ENCODE measurements at regions not wholly inside any gene's neighbourhood (a gene's known extent, or its start where the extent isn't known, plus 50 kb on each side); places are given as distances from the start of the nearest gene placed in this dataset.
A peak's percentile ranks its signal among the peaks of the same experiment; 100 is the strongest.

DNA sequence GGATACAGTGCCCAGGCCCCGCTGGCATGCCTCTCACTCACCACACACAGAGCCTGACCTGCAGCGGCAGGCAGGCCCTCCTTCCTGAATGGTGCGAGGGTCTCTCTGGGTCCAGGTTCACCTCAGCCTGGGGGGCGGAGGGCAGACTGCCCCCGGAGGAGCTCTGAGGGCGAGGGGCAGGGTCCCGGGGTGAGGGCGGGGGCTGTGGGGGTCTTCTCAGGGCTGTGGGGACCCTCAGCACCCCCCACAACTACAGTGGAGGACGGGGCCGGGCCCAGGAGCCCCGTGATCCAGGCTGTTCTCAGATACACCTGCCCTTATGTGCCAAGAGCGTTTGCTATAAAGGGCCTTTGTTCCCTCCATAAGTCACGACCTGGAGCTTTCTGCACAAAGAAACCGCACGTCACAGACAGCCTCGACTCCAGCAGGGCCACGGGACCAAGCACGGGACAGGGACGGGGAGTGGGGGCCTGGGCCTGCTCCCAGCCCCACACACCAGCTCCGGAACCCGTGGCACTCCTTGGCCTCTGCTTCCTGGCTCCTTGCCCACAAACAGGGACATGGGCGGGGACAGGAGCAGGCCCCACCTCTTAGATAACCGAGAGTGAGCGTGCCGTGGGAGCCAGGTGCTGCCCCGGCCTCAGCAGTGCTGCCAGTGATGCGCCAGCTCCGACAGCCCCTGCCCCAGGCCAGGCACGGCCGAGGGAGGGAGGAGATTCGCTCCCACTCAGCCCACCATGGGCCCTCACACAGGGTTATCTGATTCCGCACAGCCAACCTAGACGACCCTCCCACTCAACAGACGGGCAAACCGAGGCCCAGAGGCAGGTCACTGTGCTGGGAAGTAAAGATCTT lies 101.9 kb downstream of the RFLNA start:
- DNase-seq (ENCODE audit: low spot score), result no peak

DNA sequence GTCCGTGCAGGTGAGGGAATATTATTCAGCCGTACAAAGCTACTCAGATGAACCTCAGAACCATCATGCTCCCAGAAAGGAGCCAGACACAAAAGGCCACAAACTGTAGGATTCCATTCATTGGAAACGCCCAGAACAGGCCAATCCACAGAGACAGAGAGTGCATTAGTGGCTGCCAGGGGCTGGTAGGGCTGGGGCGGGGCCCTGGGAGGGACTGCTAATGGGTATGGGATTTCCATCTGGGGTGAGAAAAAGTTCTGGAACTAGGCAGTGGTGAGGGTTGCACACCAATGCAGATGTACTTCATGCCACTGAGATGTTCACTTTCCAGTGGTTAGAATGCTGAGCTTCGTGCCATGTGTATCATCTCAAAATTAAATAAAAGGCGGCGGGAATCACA lies 101.1 kb downstream of the RFLNA start:
- no peak for DNase-seq (ENCODE audit: low spot score)

DNA sequence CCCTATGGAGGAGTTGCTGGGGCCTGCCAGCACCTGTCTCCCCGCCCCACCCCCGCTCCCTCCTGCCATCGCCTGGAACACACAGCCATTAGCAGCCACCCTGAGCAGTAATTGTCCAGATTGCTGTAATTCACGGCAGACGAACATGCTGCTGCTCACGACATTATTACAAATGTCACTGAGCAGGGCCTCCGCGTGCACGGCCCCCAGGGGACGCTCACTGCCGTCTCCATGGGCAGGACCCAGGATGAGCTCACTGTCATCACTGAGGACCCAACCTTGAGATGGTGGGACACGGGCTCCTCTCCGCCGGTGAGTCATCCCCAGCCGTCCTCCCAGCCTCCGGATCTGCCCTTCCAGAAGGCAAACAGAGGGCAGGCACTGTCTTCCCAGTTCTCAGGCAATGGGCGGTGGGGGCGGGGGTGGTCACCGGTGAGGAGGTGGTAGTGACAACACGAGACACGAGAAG lies 100.4 kb downstream of the RFLNA start:
- DNase-seq (ENCODE audit: low spot score), result no peak

DNA sequence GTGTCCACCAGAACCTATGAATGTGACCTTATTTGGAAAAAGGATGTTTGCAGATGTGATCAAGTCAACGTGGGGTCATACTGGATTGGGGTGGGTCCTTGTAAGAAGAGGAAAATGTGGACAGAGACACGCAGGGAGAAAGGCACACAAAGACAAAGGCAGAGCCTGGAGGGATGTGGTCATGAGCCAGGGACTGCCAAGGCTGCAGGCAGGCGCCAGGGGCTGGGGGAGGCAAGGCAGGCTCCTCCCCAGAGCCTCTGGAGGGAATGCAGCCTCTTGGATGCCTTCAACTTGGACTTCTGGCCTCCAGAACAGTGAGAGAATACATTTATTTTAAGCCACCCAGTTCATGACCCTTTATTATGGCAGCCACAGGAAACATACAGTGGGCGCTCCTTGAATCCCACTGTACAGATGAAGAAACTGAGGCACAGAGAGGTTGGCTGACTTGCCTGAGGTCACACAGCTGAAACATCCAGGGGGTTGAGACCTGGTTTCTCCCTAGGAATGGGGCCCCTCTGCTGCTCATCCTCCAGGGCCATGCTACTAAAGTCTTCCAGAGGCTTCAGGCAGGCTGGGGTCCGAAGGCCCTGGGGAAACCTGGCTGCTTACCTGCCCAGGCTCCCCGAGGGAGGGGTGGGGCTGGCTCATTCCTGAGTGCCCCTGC lies 99.7 kb downstream of the RFLNA start:
- DNase-seq (ENCODE audit: low spot score), result no peak

DNA sequence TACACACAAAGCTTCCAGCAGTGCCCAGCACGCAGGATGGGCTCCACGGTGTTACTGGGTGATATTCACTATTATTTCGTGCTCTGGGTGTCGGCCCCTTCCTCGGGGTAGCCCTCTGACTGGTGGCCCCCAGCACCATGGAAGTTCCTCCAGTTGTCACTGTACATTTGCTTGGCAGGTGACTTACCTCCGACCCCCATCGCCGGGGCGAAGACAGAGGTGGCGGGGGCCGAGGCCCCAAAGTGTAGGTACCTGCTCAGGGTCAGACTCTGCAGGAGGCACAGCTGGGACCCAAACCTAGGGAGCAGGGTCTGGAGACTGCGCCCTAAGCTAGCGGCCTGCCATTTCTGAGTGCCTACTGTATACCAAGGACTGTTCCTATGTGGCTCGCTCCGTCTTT lies 98.9 kb downstream of the RFLNA start:
- DNase-seq (ENCODE audit: low spot score), result no peak

DNA sequence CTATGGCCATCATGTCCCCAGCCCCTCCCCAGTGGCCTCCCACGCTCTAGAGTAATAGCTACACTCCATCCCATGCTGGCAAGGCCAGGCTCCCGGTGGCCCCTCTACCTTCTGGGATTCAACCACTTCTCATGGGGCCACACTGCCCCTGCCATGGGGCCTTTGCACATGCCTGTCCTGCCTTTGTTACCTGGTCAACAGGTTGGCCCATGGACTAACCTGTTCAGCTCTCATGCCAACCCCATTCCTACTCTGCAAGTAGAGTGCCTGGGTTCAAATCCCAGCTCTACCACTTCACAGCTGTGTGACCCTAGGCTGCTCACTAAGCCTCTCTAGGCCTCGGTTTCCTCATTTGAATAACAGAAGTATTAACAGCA lies 98.5 kb downstream of the RFLNA start:
- no peak for DNase-seq (ENCODE audit: low spot score)

DNA sequence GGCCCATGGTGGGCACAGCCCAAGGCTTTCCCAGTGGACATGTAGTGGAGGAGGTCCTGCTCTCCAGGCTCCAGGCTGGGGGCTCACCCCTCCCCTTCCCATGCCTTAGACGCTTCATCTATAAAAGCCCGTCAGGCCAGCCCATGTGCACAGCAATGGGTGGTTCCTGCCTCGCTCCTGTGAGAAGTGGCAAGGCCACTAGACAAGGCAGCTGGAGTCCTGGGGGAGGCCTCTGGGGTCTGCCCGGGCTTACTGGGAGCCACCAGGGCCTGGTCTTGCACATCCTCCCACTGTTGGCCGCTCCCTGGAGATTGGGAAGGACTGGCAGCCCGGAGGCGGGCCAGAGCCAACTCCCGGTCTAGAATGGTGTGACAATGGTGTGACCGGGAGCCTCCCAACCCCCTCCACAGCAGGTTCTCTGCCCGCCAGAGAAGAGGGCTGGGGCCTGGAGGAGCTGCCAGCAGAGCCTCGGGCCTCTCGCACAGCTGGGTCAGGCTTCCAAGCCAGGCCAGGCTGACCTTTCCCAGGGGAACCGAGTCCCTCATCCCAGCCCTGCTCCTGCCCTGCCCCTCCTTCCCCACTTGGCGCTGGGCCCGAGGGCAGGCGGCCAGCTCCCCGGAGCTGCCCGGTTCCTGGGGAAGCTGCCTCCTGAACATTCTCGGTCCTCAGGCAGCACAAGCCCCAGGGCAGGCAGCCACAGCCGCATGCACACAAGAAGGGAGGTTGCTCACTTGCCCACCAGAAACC lies 97.9 kb downstream of the RFLNA start:
- no peak for DNase-seq (ENCODE audit: low spot score)

DNA sequence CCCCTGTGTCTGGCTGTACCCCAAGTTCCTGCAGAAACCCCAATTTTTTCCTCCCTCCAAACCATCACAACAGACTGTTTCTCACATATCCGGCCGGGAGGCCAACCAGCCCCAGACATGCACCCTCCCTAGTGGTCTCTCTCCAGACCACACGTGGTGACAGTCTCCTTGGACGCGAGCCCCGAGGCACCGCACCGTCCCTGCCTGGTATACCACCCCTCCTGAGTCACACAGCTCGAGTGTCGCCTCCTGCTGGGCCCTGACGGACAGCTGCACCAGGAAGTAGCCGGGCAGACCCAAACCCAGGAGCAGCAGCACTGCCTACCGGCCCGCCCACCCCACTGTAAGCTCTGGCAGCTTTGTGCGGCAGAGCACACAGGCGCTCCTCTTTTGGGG lies 97.4 kb downstream of the RFLNA start:
- DNase-seq (ENCODE audit: low spot score), result no peak

DNA sequence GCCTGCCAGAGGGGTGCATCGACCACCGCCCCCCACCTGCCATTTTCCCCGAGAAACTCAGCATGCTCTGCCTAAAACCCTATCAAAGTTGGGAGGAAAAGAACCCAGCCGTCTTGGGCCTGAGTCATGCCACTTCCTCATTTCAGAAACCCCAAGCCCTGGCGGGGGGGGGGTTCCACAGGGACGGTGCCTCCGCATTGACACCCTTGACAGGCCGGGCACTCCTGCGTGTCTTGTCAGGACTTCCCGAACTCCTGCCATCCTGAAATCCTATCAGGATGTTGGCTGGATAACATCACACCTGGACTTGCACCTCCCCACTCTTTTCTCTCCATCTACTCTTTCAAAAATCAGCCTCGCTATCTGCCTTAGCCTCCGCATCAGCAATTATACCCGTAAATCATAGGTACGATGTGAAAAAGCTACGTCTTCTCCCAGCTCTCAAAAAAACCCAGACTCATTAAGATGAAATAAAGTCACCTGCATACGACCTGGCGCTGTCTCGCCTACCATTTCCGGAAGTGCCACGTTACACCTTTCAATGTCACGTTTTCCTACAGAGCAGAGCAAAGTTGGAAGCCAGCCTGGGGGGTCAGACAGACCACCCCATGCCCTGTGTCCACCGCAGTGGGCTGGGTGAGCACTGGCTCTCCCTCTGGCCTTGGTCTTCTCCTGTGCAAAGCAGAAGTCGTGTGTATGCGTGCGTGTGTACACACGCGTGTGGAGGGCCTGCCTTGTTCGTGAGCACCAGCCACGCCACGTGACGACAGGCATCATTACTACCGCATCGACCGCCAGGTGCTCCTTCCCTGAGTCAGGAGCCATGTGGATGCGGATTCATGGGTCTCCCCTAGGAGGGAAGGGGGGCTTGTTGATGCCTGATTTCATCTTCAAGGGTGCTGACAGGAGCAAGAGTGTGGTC lies 96.7 kb downstream of the RFLNA start:
- no peak for DNase-seq (ENCODE audit: low spot score)

DNA sequence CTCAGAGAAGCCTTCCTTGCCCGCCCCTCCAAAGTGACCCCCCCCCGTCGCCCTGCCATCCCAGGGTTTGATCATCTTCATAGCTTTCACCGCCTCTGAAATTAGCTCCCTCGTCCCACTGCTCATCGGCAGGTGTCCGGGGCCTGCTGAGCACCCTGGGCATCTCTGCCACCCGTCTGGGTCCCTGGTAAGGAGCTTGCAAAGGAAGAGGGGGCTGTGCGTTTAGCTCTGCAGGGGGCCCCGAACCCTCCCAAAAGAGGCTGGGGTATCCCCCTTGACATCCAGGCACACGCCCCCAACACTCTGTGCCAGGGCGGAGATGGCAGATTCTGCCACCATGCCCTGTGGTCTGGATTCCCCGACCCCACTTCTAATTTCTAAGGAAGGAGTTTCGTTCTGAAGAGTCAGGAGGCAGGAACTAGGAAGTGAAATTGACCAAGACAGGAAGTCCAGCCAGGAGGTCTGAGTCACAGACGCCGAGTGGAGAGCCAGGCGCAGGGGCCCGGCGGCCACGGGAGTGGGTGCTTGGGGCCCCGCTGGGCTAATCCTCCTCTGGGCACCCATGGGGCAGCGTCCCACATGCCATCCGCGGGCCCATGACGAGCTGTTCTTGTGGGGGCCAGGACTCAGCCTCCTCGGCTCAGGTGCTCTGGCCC lies 95.7 kb downstream of the RFLNA start:
- no peak for DNase-seq (ENCODE audit: low spot score)

DNA sequence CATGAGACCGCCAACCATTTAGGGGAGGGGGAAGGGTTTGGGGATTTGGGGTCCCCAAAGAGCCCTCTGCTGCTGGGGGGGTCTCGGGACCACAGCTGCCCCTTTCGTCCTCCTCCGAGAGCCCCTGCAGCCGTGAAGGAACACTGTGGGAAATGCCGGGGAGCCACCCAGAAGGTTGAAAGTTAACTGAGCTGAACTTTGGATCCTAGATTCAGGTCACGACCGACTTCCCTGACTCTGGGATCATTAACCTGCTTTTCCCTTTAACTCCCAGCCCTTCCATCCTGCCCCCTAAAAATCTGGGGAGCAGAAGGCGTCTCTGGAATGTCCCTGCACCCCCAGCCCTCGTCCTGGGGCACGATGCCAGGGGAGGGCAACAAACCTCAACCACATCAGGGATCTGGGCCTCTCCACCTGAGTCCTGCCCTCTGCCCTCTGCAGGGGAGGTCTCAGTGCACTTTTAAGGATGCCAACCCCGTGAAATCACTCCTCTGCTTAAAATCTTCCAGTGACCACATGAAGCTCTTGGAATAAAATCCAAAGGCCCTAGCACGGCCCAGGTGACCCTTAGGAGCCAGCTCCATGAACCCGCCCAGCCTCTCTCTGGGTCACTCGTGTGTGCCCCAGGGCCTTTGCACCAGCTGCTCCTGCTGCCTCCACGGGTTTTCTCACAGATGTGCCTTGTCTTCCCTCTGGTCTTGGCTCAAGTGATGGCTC lies 95.0 kb downstream of the RFLNA start:
- no peak for DNase-seq (ENCODE audit: low spot score)

DNA sequence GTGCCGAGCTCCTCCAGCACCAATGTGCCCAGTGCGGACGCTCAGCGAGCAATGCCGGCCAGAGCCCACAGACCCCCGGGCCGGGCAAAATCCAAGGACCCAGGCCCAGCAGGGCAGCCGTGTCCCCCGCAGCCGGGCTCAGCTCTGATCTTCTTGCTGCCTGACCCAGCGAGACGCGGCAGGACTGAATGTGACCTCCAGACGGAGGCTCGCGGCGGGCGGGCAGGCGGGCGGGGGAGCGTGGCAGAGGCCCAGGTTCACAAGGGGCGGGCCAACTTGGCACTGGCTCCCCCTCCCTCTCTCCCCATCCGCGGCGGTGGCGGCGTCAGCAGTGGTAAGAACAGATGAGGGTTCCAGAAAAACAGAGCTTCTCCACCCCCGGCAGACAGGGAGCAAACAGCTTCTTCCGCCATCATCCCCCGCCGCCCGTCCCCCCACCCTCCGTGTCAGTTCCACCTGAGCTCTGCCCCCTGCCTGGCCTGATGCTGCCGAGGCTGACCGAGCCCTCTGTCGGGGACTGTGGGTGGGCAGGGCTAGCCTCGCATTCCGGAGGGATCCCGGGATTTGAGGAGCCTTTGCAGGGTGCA lies 94.3 kb downstream of the RFLNA start:
- peak; percentile 77 for DNase-seq (ENCODE audit: low spot score)

DNA sequence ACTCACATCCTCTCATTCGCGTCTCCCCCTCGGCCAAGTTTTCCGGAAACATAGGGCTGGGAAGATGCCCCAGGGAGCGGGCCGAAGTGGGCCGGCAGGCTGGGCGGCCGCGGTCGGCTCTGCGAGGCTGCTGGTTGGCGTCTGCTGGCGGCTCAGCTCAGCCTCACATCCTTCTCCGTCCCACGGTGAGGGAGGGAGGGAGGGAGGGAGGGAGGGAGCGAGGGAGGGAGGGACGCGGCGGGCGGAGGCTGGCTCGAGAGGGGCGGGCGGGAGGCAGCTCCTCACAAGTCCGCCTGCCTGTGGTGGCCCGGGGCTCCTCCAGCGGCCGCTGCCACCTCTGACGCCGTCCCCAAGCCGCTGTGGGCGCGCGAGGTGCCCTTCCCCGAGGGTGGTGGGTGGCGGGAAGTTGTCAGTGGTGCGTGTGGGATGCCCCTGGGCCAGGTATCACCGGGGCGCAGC lies 93.8 kb downstream of the RFLNA start:
- peak; percentile 85 for DNase-seq (ENCODE audit: low spot score)

DNA sequence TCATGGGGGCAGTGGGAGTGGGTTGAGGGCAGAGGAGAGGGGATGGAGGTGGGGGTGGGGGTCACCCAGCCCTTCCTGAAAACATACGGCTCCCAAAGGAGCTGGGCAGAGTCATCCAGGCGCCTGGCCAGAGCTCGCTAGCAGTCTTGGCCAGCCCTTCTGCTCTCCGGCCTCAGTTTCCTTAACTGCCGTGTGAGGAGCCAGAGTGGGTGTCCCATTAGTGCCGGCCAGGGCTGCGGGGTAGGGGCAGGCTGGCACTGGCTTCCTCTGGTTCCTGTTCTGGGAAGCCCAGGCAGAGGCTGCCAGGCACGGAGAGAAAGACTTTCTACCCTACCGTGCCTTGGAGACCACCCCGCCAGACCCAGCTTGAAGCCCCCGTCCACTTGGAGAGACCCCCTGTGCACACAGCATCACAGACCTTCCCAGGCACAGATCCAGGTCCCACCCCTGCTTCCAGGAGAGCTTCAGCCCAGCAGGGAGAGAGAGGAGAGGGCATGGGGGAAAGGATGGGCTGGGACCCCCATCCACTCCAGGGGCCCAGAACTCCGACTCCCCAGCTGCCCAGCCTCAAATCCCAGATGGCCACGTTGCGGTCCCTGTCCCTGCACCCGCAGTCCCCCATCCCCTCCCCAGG lies 93.3 kb downstream of the RFLNA start:
- no peak for DNase-seq (ENCODE audit: low spot score)

DNA sequence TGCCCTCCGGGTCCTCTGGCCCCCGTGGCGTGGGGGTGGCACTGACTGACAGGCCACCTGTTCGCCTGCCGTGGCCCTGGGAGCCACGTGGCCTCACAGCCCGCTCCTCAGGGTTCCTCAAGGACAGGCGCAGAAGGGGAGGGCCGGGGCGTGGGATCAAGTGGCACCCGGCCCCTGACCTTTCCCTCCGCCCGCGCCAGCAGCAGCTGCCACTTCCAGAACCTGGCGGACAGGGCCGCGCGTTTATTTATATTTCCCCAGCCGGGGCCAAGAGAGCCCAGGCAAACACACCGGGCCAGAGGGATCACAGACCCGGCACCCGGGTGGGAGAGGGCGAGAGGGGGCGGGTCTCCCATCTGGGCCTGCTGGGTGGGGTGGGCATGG lies 92.6 kb downstream of the RFLNA start:
- DNase-seq (ENCODE audit: low spot score), result no peak

DNA sequence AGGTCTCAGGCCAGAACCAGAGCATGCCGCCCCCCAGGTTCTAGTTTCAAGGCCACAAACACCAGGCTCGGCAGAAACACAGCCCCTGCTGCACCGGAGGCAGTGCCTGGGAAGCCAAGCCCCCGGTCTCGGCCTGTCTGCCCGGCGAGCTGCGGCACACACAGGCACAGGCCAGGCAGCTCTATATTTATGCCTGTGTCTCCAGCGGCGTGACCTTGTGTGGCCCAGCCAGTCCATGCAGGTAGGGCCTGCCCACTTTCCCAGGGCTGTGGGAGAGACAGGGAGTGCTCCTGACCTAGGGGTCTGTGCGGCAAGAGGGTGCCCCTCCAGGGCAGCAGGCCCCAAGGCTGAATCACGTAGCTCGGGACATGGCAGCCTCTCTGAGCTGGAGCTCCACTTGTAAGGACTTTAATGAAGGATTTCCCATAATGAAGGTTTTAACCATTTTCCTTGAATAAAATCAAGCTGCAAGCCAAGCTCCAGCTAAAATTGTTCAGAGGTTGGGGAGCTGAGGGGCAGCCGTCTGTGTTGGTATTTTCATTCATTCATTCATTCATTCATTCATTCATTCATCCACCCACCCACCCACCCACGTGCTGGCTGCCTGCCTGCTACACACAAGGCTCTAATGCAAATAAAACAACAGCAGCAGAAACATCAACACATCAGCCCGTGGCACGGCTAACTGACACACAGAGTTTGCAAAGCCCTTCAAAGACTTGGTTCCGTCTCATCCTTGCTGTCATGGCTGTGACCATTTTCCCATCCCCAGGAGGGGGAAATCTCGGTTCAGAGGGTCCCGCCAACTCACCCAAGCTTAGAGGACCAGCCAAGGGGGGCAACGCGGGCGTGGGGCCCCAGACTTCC lies 92.0 kb downstream of the RFLNA start:
- DNase-seq (ENCODE audit: low spot score), result no peak

DNA sequence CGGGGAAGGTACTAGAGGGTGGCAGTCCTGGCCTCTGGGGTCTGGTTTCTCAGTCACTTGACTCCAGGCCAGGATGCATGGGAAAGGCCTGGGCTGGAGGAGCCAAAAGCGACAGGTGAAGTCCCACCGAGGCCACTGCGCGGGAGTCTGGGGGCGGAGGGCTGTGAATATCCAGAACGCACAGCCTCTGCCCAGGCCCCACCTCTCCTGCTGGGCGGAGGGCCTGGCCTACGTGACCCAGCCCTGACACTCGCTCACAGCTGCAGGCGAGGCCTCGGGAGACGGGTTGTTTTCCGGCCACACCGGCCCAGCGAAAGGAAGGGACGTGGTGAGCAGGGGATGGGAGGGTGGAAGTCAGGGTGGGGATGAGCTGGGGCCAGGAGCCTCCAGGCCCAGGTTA lies 91.2 kb downstream of the RFLNA start:
- no peak for DNase-seq (ENCODE audit: low spot score)

DNA sequence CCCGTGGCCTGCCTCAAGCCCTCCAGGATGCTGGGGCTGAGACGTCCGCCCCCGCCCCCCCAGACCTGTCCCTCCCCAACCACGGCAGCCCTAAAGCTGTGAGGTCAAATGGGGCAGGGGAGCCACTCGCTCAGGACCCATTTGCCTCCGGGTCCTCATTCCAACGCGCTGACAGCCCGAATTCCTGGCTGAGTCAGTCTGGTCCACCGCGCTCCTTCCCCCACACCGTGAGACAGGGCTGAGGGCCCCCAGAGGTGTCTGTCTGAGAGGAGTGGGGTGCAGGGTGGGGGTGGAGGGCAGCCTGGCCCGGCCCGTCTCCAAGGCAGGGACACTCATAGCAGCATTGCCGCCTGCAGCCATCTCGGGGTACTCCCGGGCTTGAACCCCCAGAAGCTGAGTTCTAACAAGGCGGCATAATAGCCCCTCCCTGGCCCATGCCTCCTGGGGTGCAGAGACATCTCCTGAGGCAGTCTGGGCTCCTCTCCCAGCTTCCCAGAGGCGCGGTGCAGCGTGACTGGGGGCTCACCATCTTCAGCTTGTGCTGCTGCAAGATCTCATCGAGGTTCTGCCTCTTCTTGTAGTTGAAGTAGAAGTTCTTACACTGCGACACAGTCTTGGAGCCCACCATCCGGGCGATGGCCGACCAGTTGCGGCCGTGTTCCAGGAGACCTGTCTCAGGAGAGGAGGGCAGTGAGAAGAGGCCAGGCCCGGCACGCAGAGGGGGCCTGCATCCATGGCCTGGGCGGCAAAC lies 90.5 kb downstream of the RFLNA start:
- DNase-seq (ENCODE audit: low spot score), result no peak

Measured in D341Med (cell line).